ENCODE measurements at regions not wholly inside any gene's neighbourhood (a gene's known extent, or its start where the extent isn't known, plus 50 kb on each side); places are given as distances from the start of the nearest gene placed in this dataset.

DNA sequence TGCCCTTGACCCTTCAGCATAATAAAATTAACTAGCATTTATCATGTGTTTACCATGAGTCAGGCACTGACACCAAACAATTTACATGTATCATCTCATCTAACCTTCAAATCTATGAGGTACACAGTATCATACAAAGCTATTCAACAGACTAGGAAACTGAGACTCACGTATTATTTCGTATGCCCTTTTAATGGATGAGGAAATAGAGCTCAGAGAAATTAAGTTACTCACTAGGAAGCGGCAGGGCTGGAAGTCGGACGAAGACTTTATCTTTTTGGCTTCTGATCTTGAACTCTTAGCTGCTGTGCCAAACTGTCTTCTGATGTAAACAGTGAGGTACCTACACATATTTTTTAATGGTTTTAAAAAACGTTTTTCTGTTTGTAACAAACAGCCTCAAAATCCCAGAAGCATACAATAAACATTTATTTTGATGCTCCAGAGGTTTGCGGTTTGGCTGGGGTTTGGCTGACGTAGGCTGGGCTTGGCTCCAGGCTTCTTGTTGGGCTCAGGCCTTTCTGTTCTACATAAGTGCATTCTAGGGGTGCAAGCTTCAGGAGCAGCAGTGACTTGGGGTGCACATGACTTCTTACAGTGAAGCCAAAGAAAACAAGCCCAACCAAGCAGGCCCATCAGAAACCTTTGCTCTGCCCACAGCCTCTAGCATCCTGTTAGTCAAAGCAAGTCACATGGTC is 184.7 kb downstream of the TBX5 start:
- TF ChIP-seq FOXP2 (optimal IDR thresholded peaks at IDR 0.05; ENCODE audit: control extremely low read depth, extremely low read length, insufficient read depth), result no peak
- TF ChIP-seq EZH2 (IDR thresholded peaks at IDR 0.05), result no peak
- no peak for TF ChIP-seq POLR2AphosphoS5 (IDR thresholded peaks at IDR 0.05; ENCODE audit: borderline replicate concordance, low read depth, low read length)
- Histone ChIP-seq H3K9me3 (ENCODE audit: low read depth, low read length) (no peaks in the 10 kb centered on the region), H3K36me3 (ENCODE audit: insufficient read depth, low read length) (no peaks in the 10 kb centered on the region), H3K27ac (no peak overlapping the region), H3K9ac (ENCODE audit: insufficient read length) (no peak overlapping the region), H3K4me3 (no peak overlapping the region)
- DNase-seq (ENCODE audit: low read depth, low spot score), result no peak

DNA sequence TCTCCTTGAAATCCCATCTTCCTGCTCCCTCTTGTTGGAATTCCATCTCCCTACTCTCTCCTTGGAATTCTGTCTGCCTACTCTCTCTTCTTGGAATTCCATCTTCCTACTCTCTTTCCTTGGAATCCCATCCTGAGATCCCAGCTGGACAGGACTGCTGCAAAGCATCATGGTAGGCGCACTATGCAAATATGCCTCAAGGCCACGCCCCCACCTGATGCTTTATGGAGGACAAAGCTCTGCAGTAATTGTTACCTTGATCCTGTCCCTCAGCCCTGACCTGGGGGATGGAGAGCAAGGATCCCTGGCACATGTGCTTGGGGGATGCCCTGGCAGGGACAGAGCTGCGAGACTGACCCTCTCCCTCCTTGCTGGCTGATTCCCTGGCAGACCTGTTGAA is 185.6 kb downstream of the TBX5 start:
- TF ChIP-seq EZH2 (IDR thresholded peaks at IDR 0.05), result no peak
- TF ChIP-seq POLR2AphosphoS5 (IDR thresholded peaks at IDR 0.05; ENCODE audit: borderline replicate concordance, low read depth, low read length), result no peak
- TF ChIP-seq FOXP2 (optimal IDR thresholded peaks at IDR 0.05; ENCODE audit: control extremely low read depth, extremely low read length, insufficient read depth), result no peak
- H3K36me3 ChIP-seq (ENCODE audit: insufficient read depth, low read length), result no peaks in the 10 kb centered on the region
- no peak overlapping the region for H3K27ac ChIP-seq
- H3K4me3 ChIP-seq, result no peak overlapping the region
- H3K9ac ChIP-seq (ENCODE audit: insufficient read length), result no peak overlapping the region
- H3K9me3 ChIP-seq (ENCODE audit: low read depth, low read length), result no peaks in the 10 kb centered on the region
- DNase-seq (ENCODE audit: low read depth, low spot score), result no peak

DNA sequence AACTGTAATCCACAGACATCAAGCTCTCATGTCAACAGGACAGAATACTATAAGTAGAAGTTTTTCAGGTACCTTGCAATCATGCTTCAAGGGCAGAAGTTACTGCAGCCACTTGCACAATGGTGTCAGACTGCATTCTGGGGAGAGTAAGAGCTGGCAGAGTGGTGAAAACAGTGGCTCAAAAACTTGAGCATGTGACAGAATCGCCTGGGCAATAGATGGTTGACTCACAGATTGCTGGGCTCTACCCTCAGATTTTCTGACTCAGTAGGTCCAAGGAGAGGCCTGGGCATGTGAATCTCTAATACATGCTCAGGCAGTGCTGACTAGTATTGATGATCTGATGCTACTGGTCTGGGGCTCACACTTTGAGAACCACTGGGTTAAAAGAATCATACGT is 187.8 kb downstream of the TBX5 start:
- Histone ChIP-seq H3K4me3 (no peak overlapping the region), H3K9ac (ENCODE audit: insufficient read length) (no peak overlapping the region), H3K9me3 (ENCODE audit: low read depth, low read length) (no peaks in the 10 kb centered on the region), H3K27ac (no peak overlapping the region), H3K36me3 (ENCODE audit: insufficient read depth, low read length) (no peaks in the 10 kb centered on the region)
- DNase-seq (ENCODE audit: low read depth, low spot score), result no peak
- TF ChIP-seq EZH2 (IDR thresholded peaks at IDR 0.05), result no peak
- TF ChIP-seq FOXP2 (optimal IDR thresholded peaks at IDR 0.05; ENCODE audit: control extremely low read depth, extremely low read length, insufficient read depth), result no peak
- no peak for TF ChIP-seq POLR2AphosphoS5 (IDR thresholded peaks at IDR 0.05; ENCODE audit: borderline replicate concordance, low read depth, low read length)

DNA sequence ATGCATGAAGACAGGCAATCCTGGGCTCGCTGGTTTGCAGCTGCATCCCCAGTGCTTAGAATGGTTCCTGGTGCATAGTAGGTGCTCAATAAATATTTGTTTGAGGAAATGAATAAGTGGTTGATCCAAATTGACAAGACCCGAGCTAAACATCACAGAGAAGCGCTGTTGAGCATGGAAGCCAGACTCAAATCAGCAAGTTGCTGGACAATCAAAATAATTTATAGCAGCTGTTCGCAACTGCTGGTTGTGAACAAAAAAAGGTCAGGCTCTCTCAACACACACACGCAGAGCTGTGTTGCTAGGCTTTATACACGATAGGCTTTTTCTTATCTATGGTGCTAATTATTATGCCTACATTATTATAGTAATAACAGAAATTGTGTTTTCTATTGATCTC is 190.2 kb downstream of the TBX5 start:
- Histone ChIP-seq H3K9me3 (ENCODE audit: low read depth, low read length) (no peaks in the 10 kb centered on the region), H3K27ac (no peak overlapping the region), H3K9ac (ENCODE audit: insufficient read length) (no peak overlapping the region), H3K36me3 (ENCODE audit: insufficient read depth, low read length) (no peaks in the 10 kb centered on the region), H3K4me3 (no peak overlapping the region)
- TF ChIP-seq POLR2AphosphoS5 (IDR thresholded peaks at IDR 0.05; ENCODE audit: borderline replicate concordance, low read depth, low read length) (no peak), EZH2 (IDR thresholded peaks at IDR 0.05) (no peak), FOXP2 (optimal IDR thresholded peaks at IDR 0.05; ENCODE audit: control extremely low read depth, extremely low read length, insufficient read depth) (no peak)
- DNase-seq (ENCODE audit: low read depth, low spot score), result no peak

DNA sequence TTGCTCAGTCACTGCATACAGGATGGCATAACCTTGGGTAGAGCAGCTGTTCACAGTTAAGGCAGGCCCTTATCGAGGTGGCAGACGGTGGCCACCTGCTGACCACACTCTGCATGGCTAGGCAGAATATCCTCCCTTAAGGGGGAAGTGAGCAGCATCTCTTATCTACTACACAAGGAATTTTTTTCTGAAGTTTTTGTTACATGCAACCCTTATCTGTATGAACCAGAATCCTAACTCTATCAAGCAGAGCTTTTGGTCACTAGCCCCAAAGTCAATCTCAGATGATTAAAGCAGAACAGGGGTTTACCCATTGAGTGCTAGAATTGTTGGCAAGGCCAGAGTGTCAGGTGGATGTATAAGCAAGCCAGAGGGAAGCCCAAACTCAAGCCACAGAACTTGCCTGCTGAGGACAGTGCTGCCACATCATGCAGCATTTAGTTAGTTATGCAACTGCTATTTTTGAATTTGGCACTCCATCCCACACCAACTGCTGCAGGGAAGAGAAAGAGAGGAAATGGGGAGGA is 192.8 kb downstream of the TBX5 start:
- DNase-seq (ENCODE audit: low read depth, low spot score), result no peak

DNA sequence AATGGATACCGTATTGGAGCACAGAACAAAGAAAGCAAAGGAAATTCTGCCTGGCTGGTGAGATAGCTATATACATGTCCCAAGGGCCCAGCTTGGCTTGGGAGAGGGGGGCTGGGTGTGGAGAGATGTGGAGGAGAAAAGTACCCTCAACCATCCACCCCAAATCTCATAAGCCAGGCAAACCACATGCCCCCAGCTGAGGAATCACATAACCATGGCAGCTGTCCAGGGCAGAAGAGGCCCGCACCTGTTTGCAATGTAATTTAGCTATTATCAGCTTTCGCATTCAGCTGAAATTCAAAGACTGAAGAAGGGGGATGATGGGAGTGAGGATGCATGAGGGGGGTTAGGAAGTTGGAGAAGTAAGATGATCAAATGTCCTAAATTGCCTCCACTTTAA is 196.1 kb downstream of the TBX5 start:
- no peak overlapping the region for H3K9ac ChIP-seq (ENCODE audit: insufficient read length)
- H3K36me3 ChIP-seq (ENCODE audit: insufficient read depth, low read length), result no peaks in the 10 kb centered on the region
- TF ChIP-seq EZH2 (IDR thresholded peaks at IDR 0.05) (no peak), FOXP2 (optimal IDR thresholded peaks at IDR 0.05; ENCODE audit: control extremely low read depth, extremely low read length, insufficient read depth) (no peak), POLR2AphosphoS5 (IDR thresholded peaks at IDR 0.05; ENCODE audit: borderline replicate concordance, low read depth, low read length) (no peak)
- no peak overlapping the region for H3K4me3 ChIP-seq
- DNase-seq (ENCODE audit: low read depth, low spot score), result no peak
- H3K27ac ChIP-seq, result no peak overlapping the region
- no peaks in the 10 kb centered on the region for H3K9me3 ChIP-seq (ENCODE audit: low read depth, low read length)

More for the DNA sequence above, 192.8 kb downstream of the TBX5 start:
- Histone ChIP-seq H3K4me3 (no peak overlapping the region), H3K36me3 (ENCODE audit: insufficient read depth, low read length) (no peaks in the 10 kb centered on the region), H3K9ac (ENCODE audit: insufficient read length) (no peak overlapping the region), H3K27ac (no peak overlapping the region), H3K9me3 (ENCODE audit: low read depth, low read length) (no peaks in the 10 kb centered on the region)
- TF ChIP-seq POLR2AphosphoS5 (IDR thresholded peaks at IDR 0.05; ENCODE audit: borderline replicate concordance, low read depth, low read length) (no peak), EZH2 (IDR thresholded peaks at IDR 0.05) (no peak), FOXP2 (optimal IDR thresholded peaks at IDR 0.05; ENCODE audit: control extremely low read depth, extremely low read length, insufficient read depth) (no peak)

DNA sequence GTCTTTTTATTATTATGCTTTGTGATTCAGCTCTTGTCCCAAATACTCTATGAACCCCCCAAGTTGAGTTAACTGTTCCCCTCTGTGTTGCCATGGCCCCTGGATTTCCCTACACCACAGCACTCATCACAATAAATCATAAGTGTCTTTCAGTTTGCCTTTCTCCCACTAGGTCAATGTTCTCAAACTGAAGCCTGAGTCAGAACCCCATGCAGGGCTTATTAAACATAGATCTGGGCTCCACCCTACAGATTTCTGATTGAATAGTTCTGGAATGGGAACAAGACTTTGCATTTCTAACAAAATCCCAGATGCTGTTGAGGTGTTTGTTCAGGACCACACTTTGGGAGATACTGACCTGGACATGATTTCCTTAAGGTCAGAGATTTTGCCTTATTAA is 199.4 kb downstream of the TBX5 start:
- DNase-seq (ENCODE audit: low read depth, low spot score), result no peak
- Histone ChIP-seq H3K4me3 (no peak overlapping the region), H3K9me3 (ENCODE audit: low read depth, low read length) (no peaks in the 10 kb centered on the region), H3K27ac (no peak overlapping the region), H3K9ac (ENCODE audit: insufficient read length) (no peak overlapping the region), H3K36me3 (ENCODE audit: insufficient read depth, low read length) (no peaks in the 10 kb centered on the region)
- no peak for TF ChIP-seq POLR2AphosphoS5 (IDR thresholded peaks at IDR 0.05; ENCODE audit: borderline replicate concordance, low read depth, low read length)
- TF ChIP-seq EZH2 (IDR thresholded peaks at IDR 0.05), result no peak
- TF ChIP-seq FOXP2 (optimal IDR thresholded peaks at IDR 0.05; ENCODE audit: control extremely low read depth, extremely low read length, insufficient read depth), result no peak

DNA sequence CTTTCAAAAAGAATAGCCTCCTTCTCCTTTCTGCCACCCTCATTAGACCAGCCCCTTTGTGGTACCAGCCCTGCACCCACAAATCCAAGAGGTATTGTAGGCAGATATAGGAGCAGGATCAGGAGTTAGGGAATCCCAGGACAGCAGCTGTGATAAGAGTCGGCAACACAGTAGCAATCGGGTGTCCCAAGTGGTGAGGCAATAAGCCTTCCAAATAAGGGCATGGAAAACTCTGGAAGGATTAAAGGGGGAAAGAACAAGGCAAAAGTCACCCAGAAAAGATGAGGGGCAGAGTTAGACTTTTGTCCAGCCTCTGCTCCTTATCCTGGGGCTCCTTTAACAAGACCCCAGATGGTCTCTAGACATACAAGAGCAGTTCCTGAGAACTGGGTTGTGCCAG is 204.2 kb downstream of the TBX5 start:
- H3K27ac ChIP-seq, result no peak overlapping the region
- H3K9ac ChIP-seq (ENCODE audit: insufficient read length), result no peak overlapping the region
- no peaks in the 10 kb centered on the region for H3K36me3 ChIP-seq (ENCODE audit: insufficient read depth, low read length)
- H3K4me3 ChIP-seq, result no peak overlapping the region
- no peak for TF ChIP-seq EZH2 (IDR thresholded peaks at IDR 0.05)
- TF ChIP-seq FOXP2 (optimal IDR thresholded peaks at IDR 0.05; ENCODE audit: control extremely low read depth, extremely low read length, insufficient read depth), result no peak
- no peak for TF ChIP-seq POLR2AphosphoS5 (IDR thresholded peaks at IDR 0.05; ENCODE audit: borderline replicate concordance, low read depth, low read length)
- no peak for DNase-seq (ENCODE audit: low read depth, low spot score)
- no peaks in the 10 kb centered on the region for H3K9me3 ChIP-seq (ENCODE audit: low read depth, low read length)

DNA sequence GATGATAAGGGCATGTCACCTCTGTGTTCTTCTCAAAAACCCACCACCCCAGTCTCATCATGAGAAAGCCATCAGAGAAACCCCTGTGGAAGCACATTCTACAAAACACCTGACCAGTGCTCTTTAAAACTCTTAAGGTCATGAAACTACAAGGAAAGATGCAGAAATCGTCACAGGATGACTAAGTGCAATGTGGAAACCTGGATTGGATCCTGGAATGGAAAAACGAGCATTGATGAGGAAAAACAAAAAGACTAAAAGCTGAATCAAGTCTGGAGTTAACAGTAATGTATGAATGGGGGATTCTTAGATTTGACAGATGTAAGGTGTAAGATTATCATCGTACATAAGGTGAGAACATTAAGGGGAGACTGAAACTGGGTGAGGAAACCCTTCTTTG is 211.0 kb downstream of the TBX5 start:
- no peak for DNase-seq (ENCODE audit: low read depth, low spot score)
- H3K36me3 ChIP-seq (ENCODE audit: insufficient read depth, low read length), result no peaks in the 10 kb centered on the region
- no peak overlapping the region for H3K9ac ChIP-seq (ENCODE audit: insufficient read length)
- H3K4me3 ChIP-seq, result no peak overlapping the region
- no peak overlapping the region for H3K27ac ChIP-seq
- H3K9me3 ChIP-seq (ENCODE audit: low read depth, low read length), result no peaks in the 10 kb centered on the region
- TF ChIP-seq POLR2AphosphoS5 (IDR thresholded peaks at IDR 0.05; ENCODE audit: borderline replicate concordance, low read depth, low read length), result no peak
- TF ChIP-seq FOXP2 (optimal IDR thresholded peaks at IDR 0.05; ENCODE audit: control extremely low read depth, extremely low read length, insufficient read depth), result no peak
- TF ChIP-seq EZH2 (IDR thresholded peaks at IDR 0.05), result no peak

All from SK-N-MC (cell line).